LNCAP (cell line): ENCODE measurements at regions not wholly inside any gene's neighbourhood (a gene's known extent, or its start where the extent isn't known, plus 50 kb on each side); places are given as distances from the start of the nearest gene placed in this dataset.

Source experiments
- CTCF ChIP-seq: fragments of 450-650 bp; IDR thresholded peaks from 2 replicates; pipeline ENCODE4 v1.5.1; 2017; ENCODE audit warnings: mild to moderate bottlenecking

- TF ChIP-seq CTCF: no peak
Measured at GRCh38 chr13:83722443-83722842, 159.8 kb downstream of the SLITRK1 start.

GRCh38 chr13:83716121-83716520 lies 166.2 kb downstream of the SLITRK1 start:
- no peak for TF ChIP-seq CTCF

GRCh38 chr13:83714236-83714635 lies 168.0 kb downstream of the SLITRK1 start:
- TF ChIP-seq CTCF: no peak

- no peak for TF ChIP-seq CTCF
Measured at GRCh38 chr13:83710133-83710515, 172.2 kb downstream of the SLITRK1 start.

- TF ChIP-seq CTCF: no peak
Measured at GRCh38 chr13:83709426-83710132, 172.7 kb downstream of the SLITRK1 start.

- TF ChIP-seq CTCF: no peak
Measured at GRCh38 chr13:83702021-83702420, 180.3 kb downstream of the SLITRK1 start.

GRCh38 chr13:83692800-83693199 lies 189.5 kb downstream of the SLITRK1 start:
- no peak for TF ChIP-seq CTCF

- no peak for TF ChIP-seq CTCF
Measured at GRCh38 chr13:83691966-83692365, 190.3 kb downstream of the SLITRK1 start.
